CD14-positive monocyte (primary cell): ENCODE measurements at regions not wholly inside any gene's neighbourhood (a gene's known extent, or its start where the extent isn't known, plus 50 kb on each side); places are given as distances from the start of the nearest gene placed in this dataset.

ENCODE experiments used
- DNase-seq, 3 donors: peaks; one replicate each; pipeline ENCODE4 v3.0.0-alpha.2; 2011 to 2022
- H2AFZ ChIP-seq: 2 replicates; pipeline ENCODE4 v1.6.0; 2012; ENCODE audit warnings: mild to moderate bottlenecking, low read depth, low read length, inconsistent platforms; ENCODE audit not compliant: insufficient read depth, poor library complexity, severe bottlenecking
- H3K27ac ChIP-seq, 2 donors: 1 replicate in 1 of 2; 2 replicates in 1 of 2; pipeline ENCODE4 v1.5.1; 2012 to 2013; ENCODE audit warnings: low read length in 2 of 2, control low read depth in 1 of 2, inconsistent platforms in 1 of 2, low read depth in 1 of 2, mild to moderate bottlenecking in 1 of 2
- H3K27me3 ChIP-seq, 2 donors: one replicate each; pipeline versions ENCODE4 v1.6.0 to v1.6.1; 2011 to 2013; ENCODE audit warnings: low read length in 2 of 2; ENCODE audit not compliant: control insufficient read depth in 2 of 2, insufficient read depth in 2 of 2
- H3K36me3 ChIP-seq, 2 donors: replicated peaks in 1 of 2; 1 replicate in 1 of 2; 2 replicates in 1 of 2; pipeline versions ENCODE4 v1.5.1 to v1.6.1; 2012 to 2013; ENCODE audit warnings: low read length in 2 of 2, control low read depth in 1 of 2, inconsistent platforms in 1 of 2, mild to moderate bottlenecking in 1 of 2; ENCODE audit not compliant: insufficient read depth in 2 of 2, control insufficient read depth in 1 of 2
- H3K4me1 ChIP-seq, 2 donors: 1 replicate in 1 of 2; 2 replicates in 1 of 2; pipeline versions ENCODE4 v1.5.1 to v1.6.1; 2012 to 2013; ENCODE audit warnings: low read length in 2 of 2, control low read depth in 1 of 2, inconsistent platforms in 1 of 2, mild to moderate bottlenecking in 1 of 2, moderate library complexity in 1 of 2; ENCODE audit not compliant: insufficient read depth in 2 of 2, control insufficient read depth in 1 of 2
- H3K4me2 ChIP-seq: replicated peaks from 2 replicates; pipeline ENCODE3; 2012; ENCODE audit warnings: low read length, moderate library complexity, mild to moderate bottlenecking; ENCODE audit not compliant: poor library complexity, severe bottlenecking; ENCODE audit errors: extremely low read depth
- H3K4me3 ChIP-seq, 3 experiments: fragments of 200-600 bp in 1 of 3; sonication (generic) in 1 of 3; replicated peaks in 1 of 3; 1 replicate in 2 of 3; 2 replicates in 1 of 3; pipeline ENCODE4 v1.5.1; 2011 to 2013; ENCODE audit warnings: low read length in 3 of 3, mild to moderate bottlenecking in 3 of 3, control low read depth in 2 of 3, low read depth in 2 of 3, inconsistent platforms in 1 of 3, moderate library complexity in 1 of 3
- H3K79me2 ChIP-seq: 2 replicates; pipeline ENCODE4 v1.6.0; 2012; ENCODE audit warnings: mild to moderate bottlenecking, control low read depth, inconsistent platforms, low read length, moderate library complexity; ENCODE audit not compliant: insufficient read depth
- H3K9ac ChIP-seq: 2 replicates; pipeline ENCODE4 v1.6.0; 2017; ENCODE audit warnings: low read length, mild to moderate bottlenecking; ENCODE audit not compliant: insufficient read depth, poor library complexity, severe bottlenecking
- H3K9me3 ChIP-seq, 2 donors: replicated peaks in 1 of 2; 1 replicate in 1 of 2; 2 replicates in 1 of 2; pipeline versions ENCODE4 v1.5.1 to v1.6.1; 2012 to 2013; ENCODE audit warnings: low read length in 2 of 2, control low read depth in 1 of 2; ENCODE audit not compliant: control insufficient read depth in 1 of 2, insufficient read depth in 1 of 2
- H4K20me1 ChIP-seq: 2 replicates; pipeline ENCODE4 v1.6.0; 2012; ENCODE audit warnings: mild to moderate bottlenecking, low read length, control low read depth, moderate library complexity; ENCODE audit not compliant: insufficient read depth
- H3K27ac Mint-ChIP-seq, 7 donors: one replicate each; pipeline ENCODE4 v1.8.0; 2020; ENCODE audit warnings: mild to moderate bottlenecking in 7 of 7, mixed read lengths in 7 of 7, moderate library complexity in 6 of 7, inconsistent platforms in 2 of 7
- H3K27me3 Mint-ChIP-seq, 3 donors: one replicate each; pipeline ENCODE4 v1.8.0; 2021 to 2022; ENCODE audit warnings: low read depth in 3 of 3, mild to moderate bottlenecking in 3 of 3, mixed read lengths in 3 of 3, moderate library complexity in 3 of 3, inconsistent platforms in 1 of 3
- H3K36me3 Mint-ChIP-seq, 2 donors: one replicate each; pipeline ENCODE4 v1.8.0; 2020; ENCODE audit warnings: mixed read lengths in 2 of 2, inconsistent platforms in 1 of 2, mild to moderate bottlenecking in 1 of 2
- H3K4me1 Mint-ChIP-seq: one replicate; pipeline ENCODE4 v1.8.0; 2020; ENCODE audit warnings: mild to moderate bottlenecking, mixed read lengths
- H3K4me3 Mint-ChIP-seq, 2 donors: one replicate each; pipeline ENCODE4 v1.8.0; 2020; ENCODE audit warnings: mild to moderate bottlenecking in 2 of 2, mixed read lengths in 2 of 2, moderate library complexity in 1 of 2
- H3K9me3 Mint-ChIP-seq, 7 donors: one replicate each; pipeline ENCODE4 v1.8.0; 2020 to 2022; ENCODE audit warnings: mixed read lengths in 7 of 7, mild to moderate bottlenecking in 6 of 7, moderate library complexity in 6 of 7, inconsistent platforms in 2 of 7
- WGBS: methylation state at CpG from one replicate; pipeline ENCODE4 v1.1.5; 2013; ENCODE audit warnings: missing lambda C conversion rate; ENCODE audit not compliant: insufficient coverage; 5-methylcytosine and 5-hydroxymethylcytosine counted together
- intact Hi-C, 2 donors: fragments of 100-400 bp; cut with micrococcal nuclease; formaldehyde crosslinking; loops; one replicate each; pipeline versions ENCODE4 v1.15.0 to v1.15.1; 2023
- TF ChIP-seq, protein P1 (sequence below): fragments of 200-600 bp; IDR thresholded peaks from one replicate; pipeline ENCODE4 v1.8.0; 2022; ENCODE audit warnings: antibody characterized with exemption, mild to moderate bottlenecking

DNA sequence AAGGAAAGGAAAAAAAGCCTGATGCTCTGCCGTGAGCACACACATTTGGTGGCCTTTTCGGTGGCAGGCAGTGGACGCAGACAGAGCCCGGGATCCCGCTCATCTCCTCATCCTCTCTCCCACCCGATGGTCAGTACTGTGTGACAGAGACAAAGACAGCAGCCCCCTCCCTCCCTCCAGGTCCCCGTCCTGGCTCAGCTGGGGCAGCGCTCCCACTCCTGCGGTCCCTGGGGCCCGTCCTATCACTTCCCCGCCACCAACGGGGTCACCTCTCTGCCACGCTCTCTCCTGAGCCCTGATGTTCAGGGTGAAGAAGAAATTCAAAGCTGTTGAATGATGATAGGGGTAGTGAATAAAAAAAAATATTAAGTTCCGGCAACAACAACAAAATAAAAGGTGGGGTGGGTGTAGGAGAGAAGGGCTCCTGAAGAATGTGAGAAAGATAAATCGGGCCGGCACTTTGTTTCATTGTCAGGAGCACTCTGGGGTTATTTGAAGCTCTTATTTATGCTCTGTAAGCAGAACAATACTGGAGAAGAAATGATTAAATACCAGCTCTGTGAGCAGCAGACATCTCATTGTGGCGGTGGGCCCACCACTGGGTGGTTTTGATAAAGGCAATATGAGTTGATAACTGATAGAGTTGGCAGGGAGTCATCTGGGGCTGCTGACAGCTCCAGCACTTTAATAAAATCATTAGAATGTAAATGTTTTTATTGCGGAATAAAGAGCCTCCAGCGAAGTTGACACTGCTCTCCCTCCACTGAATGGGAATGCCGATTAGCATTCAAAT is 417.7 kb downstream of the IRX1 start:
- no peaks in the 10 kb centered on the region for H3K27me3 ChIP-seq
- intact Hi-C loops = no loop called here
- Mint-ChIP-seq H3K27ac (no peak overlapping the region), H3K4me3 (no peak overlapping the region), H3K4me1 (peaks cover 4% of the 10 kb centered on the region), H3K36me3 (no peaks in the 10 kb centered on the region), H3K9me3 (peaks cover 3 to 16% (median 14%) of the 10 kb centered on the region in 7 donors), H3K27me3 (peaks cover 0 to 5% (median 2%) of the 10 kb centered on the region in 3 donors)
- H3K4me2 ChIP-seq = no peak overlapping the region
- H3K36me3 ChIP-seq = no peaks in the 10 kb centered on the region
- no peaks in the 10 kb centered on the region for H3K79me2 ChIP-seq
- DNase-seq = no peak
- H3K9me3 ChIP-seq = peaks cover 4 to 22% of the 10 kb centered on the region in 2 donors
- no peak overlapping the region for H3K4me3 ChIP-seq
- H2AFZ ChIP-seq = no peak overlapping the region
- H3K4me1 ChIP-seq = no peaks in the 10 kb centered on the region
- H3K27ac ChIP-seq = no peak overlapping the region
- WGBS = 84% methylated on average over 12 of the region's 20 CpGs
- no peaks in the 10 kb centered on the region for H4K20me1 ChIP-seq
- TF ChIP-seq, protein P1, sequence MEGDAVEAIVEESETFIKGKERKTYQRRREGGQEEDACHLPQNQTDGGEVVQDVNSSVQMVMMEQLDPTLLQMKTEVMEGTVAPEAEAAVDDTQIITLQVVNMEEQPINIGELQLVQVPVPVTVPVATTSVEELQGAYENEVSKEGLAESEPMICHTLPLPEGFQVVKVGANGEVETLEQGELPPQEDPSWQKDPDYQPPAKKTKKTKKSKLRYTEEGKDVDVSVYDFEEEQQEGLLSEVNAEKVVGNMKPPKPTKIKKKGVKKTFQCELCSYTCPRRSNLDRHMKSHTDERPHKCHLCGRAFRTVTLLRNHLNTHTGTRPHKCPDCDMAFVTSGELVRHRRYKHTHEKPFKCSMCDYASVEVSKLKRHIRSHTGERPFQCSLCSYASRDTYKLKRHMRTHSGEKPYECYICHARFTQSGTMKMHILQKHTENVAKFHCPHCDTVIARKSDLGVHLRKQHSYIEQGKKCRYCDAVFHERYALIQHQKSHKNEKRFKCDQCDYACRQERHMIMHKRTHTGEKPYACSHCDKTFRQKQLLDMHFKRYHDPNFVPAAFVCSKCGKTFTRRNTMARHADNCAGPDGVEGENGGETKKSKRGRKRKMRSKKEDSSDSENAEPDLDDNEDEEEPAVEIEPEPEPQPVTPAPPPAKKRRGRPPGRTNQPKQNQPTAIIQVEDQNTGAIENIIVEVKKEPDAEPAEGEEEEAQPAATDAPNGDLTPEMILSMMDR = no peak
- H3K9ac ChIP-seq = no peak overlapping the region

DNA sequence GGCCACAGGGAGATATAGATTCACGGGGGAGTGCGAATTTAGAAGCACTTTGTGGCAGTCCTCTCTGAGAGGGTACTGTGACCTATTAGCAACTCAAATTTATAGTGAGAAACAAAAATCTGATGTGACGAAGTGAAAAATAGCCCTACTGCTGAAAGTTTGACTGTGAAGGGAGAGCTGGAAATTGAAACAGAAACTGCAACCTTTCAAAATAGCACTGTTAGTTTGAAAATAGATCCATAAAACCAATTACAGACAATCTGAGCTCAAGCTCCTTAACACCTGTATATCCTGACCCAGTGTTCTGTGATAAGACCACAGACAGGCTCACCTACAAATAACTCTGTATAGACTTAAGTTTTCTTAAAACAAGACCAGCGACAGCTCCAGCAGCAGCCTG is 420.1 kb downstream of the IRX1 start:
- Histone ChIP-seq H4K20me1 (no peaks in the 10 kb centered on the region), H3K4me1 (no peaks in the 10 kb centered on the region), H3K79me2 (no peaks in the 10 kb centered on the region), H3K4me2 (no peak overlapping the region), H3K36me3 (no peaks in the 10 kb centered on the region), H3K27me3 (no peaks in the 10 kb centered on the region), H3K9ac (no peak overlapping the region), H2AFZ (no peak overlapping the region), H3K9me3 (peaks cover 0 to 18% of the 10 kb centered on the region in 2 donors), H3K27ac (no peak overlapping the region), H3K4me3 (no peak overlapping the region)
- intact Hi-C loops = no loop called here
- H3K36me3 Mint-ChIP-seq = no peaks in the 10 kb centered on the region
- DNase-seq = no peak
- peaks cover 1 to 5% (median 4%) of the 10 kb centered on the region in 3 donors for H3K27me3 Mint-ChIP-seq
- no peak overlapping the region for H3K4me3 Mint-ChIP-seq
- peaks cover 7% of the 10 kb centered on the region for H3K4me1 Mint-ChIP-seq
- WGBS = 71% methylated on average over 2 of the region's 4 CpGs
- H3K27ac Mint-ChIP-seq = no peak overlapping the region
- TF ChIP-seq, protein P1 = no peak
- peaks cover 3 to 18% (median 11%) of the 10 kb centered on the region in 7 donors for H3K9me3 Mint-ChIP-seq
